GM21723 (cell line): ENCODE measurements at regions not wholly inside any gene's neighbourhood (a gene's known extent, or its start where the extent isn't known, plus 50 kb on each side); places are given as distances from the start of the nearest gene placed in this dataset.
"Not testable (repeated sequence)": the region's sequence is repeated elsewhere in the genome, so short reads cannot be mapped to it uniquely, and the experiment has no call there.

Source experiments
- ATAC-seq: cut with Tn5 transposase; IDR thresholded peaks from one replicate; pipeline ENCODE4 v1.9.1; 2021; ENCODE audit warnings: mild to moderate bottlenecking, moderate library complexity; ENCODE audit not compliant: unreplicated experiment

- no peak for ATAC-seq
Observed at GRCh38 chr4:120636120-120636630, 286.4 kb downstream of the PRDM5 start.

GRCh38 chr4:120633810-120634209 is 288.7 kb downstream of the PRDM5 start:
- ATAC-seq = no peak

- no peak for ATAC-seq
Observed at GRCh38 chr4:120630427-120630826, 292.1 kb downstream of the PRDM5 start.

- no peak for ATAC-seq
Observed at GRCh38 chr4:120629546-120630108, 292.9 kb downstream of the PRDM5 start.

- no peak for ATAC-seq
Observed at GRCh38 chr4:120622601-120623000, 299.9 kb downstream of the PRDM5 start.

GRCh38 chr4:120617171-120617570 is 305.4 kb downstream of the PRDM5 start:
- ATAC-seq = no peak

GRCh38 chr4:120616041-120616440 is 306.5 kb downstream of the PRDM5 start:
- no peak for ATAC-seq

GRCh38 chr4:120613778-120614177 is 308.7 kb downstream of the PRDM5 start:
- ATAC-seq = no peak

GRCh38 chr4:120611092-120611491 is 311.4 kb downstream of the PRDM5 start:
- ATAC-seq = no peak

GRCh38 chr4:120591038-120591437 is 331.5 kb downstream of the PRDM5 start:
- no peak for ATAC-seq

- ATAC-seq = no peak
Observed at GRCh38 chr4:120589787-120590186, 332.7 kb downstream of the PRDM5 start.

- no peak for ATAC-seq
Observed at GRCh38 chr4:120568731-120569130, 353.8 kb downstream of the PRDM5 start.

GRCh38 chr4:120561648-120562047 is 360.9 kb downstream of the PRDM5 start:
- ATAC-seq = no peak

- no peak for ATAC-seq
Observed at GRCh38 chr4:120557372-120557771, 365.2 kb downstream of the PRDM5 start.

- ATAC-seq = no peak
Observed at GRCh38 chr4:120555058-120555457, 367.5 kb downstream of the PRDM5 start.

GRCh38 chr4:120554086-120554485 is 368.4 kb downstream of the PRDM5 start:
- ATAC-seq = no peak

- ATAC-seq = not testable (repeated sequence)
Observed at GRCh38 chr4:120550624-120551220, 371.8 kb downstream of the PRDM5 start.

GRCh38 chr4:120549011-120549570 is 373.4 kb downstream of the PRDM5 start:
- ATAC-seq = no peak

GRCh38 chr4:120545391-120545790 is 377.1 kb downstream of the PRDM5 start:
- no peak for ATAC-seq

- no peak for ATAC-seq
Observed at GRCh38 chr4:120544838-120545237, 377.7 kb downstream of the PRDM5 start.

GRCh38 chr4:120540625-120541024 is 381.9 kb downstream of the PRDM5 start:
- ATAC-seq = no peak

GRCh38 chr4:120536884-120537283 is 385.6 kb downstream of the PRDM5 start:
- ATAC-seq = no peak
